Peyer's patch (tissue), 4 donors: ENCODE measurements at regions not wholly inside any gene's neighbourhood (a gene's known extent, or its start where the extent isn't known, plus 50 kb on each side); places are given as distances from the start of the nearest gene placed in this dataset.

ENCODE experiments used
- DNase-seq, 3 donors: peaks; one replicate each; pipeline ENCODE4 v3.0.0-alpha.2; 2017 to 2019
- H3K27ac ChIP-seq, 4 donors: fragments of 200-600 bp; sonication (generic); one replicate each; pipeline ENCODE4 v1.5.1; 2016 to 2019
- H3K27me3 ChIP-seq, 2 donors: fragments of 200-600 bp; sonication (generic); one replicate each; pipeline ENCODE4 v1.5.1; 2019
- H3K36me3 ChIP-seq, 3 donors: fragments of 200-600 bp; sonication (generic); one replicate each; pipeline ENCODE4 v1.5.1; 2016 to 2019
- H3K4me1 ChIP-seq, 4 donors: fragments of 200-600 bp; sonication (generic); one replicate each; pipeline ENCODE4 v1.5.1; 2016 to 2019
- H3K4me3 ChIP-seq, 4 donors: fragments of 200-600 bp; sonication (generic); 1 replicate in 3 of 4; 2 replicates in 1 of 4; pipeline ENCODE4 v1.5.1; 2016 to 2019; ENCODE audit warnings: mild to moderate bottlenecking in 1 of 4
- H3K9me3 ChIP-seq, 4 donors: fragments of 200-600 bp; sonication (generic); one replicate each; pipeline ENCODE4 v1.5.1; 2016 to 2019; ENCODE audit warnings: mild to moderate bottlenecking in 1 of 4
- CTCF ChIP-seq, 6 experiments: fragments of 450-650 bp in 4 of 6; fragments of 200-600 bp in 2 of 6; sonication (generic) in 1 of 6; IDR thresholded peaks; one replicate each; pipeline ENCODE4 v1.5.1; 2017 to 2019; ENCODE audit warnings: antibody characterized with exemption in 6 of 6, mild to moderate bottlenecking in 3 of 6, moderate library complexity in 1 of 6
- POLR2A ChIP-seq, 2 donors: fragments of 450-650 bp; IDR thresholded peaks; one replicate each; pipeline ENCODE4 v1.5.1; 2017; ENCODE audit warnings: antibody characterized with exemption in 2 of 2, mild to moderate bottlenecking in 2 of 2, moderate library complexity in 2 of 2

- no peak for TF ChIP-seq CTCF (IDR thresholded peaks at IDR 0.05)
- no peak for TF ChIP-seq POLR2A (IDR thresholded peaks at IDR 0.05)
- no peaks in the 10 kb centered on the region for H3K36me3 ChIP-seq
- no peaks in the 10 kb centered on the region for H3K4me1 ChIP-seq
- no peak for DNase-seq
- no peaks in the 10 kb centered on the region for H3K27me3 ChIP-seq
- H3K27ac ChIP-seq: no peak overlapping the region
- H3K9me3 ChIP-seq: no peaks in the 10 kb centered on the region
- H3K4me3 ChIP-seq: no peak overlapping the region
Measured at GRCh38 chr22:48936391-48936790, 891.3 kb downstream of the BRD1 start.

- no peaks in the 10 kb centered on the region for H3K4me1 ChIP-seq
- DNase-seq: no peak
- TF ChIP-seq POLR2A (IDR thresholded peaks at IDR 0.05) (no peak), CTCF (IDR thresholded peaks at IDR 0.05) (no peak)
Measured at GRCh38 chr22:48934446-48934845, 893.2 kb downstream of the BRD1 start.

GRCh38 chr22:48931452-48931851 lies 896.2 kb downstream of the BRD1 start:
- H3K36me3 ChIP-seq: no peaks in the 10 kb centered on the region
- no peaks in the 10 kb centered on the region for H3K9me3 ChIP-seq
- TF ChIP-seq POLR2A (IDR thresholded peaks at IDR 0.05) (no peak), CTCF (IDR thresholded peaks at IDR 0.05) (no peak)

More at GRCh38 chr22:48934446-48934845, 893.2 kb downstream of the BRD1 start:
- no peaks in the 10 kb centered on the region for H3K9me3 ChIP-seq
- no peak overlapping the region for H3K4me3 ChIP-seq
- no peaks in the 10 kb centered on the region for H3K36me3 ChIP-seq
- no peaks in the 10 kb centered on the region for H3K27me3 ChIP-seq
- no peak overlapping the region for H3K27ac ChIP-seq

GRCh38 chr22:48929276-48929790 lies 898.3 kb downstream of the BRD1 start:
- H3K27ac ChIP-seq: no peak overlapping the region
- H3K4me1 ChIP-seq: no peaks in the 10 kb centered on the region
- DNase-seq: no peak
- H3K36me3 ChIP-seq: no peaks in the 10 kb centered on the region
- no peaks in the 10 kb centered on the region for H3K27me3 ChIP-seq
- H3K4me3 ChIP-seq: no peak overlapping the region
- TF ChIP-seq CTCF (IDR thresholded peaks at IDR 0.05): no peak
- TF ChIP-seq POLR2A (IDR thresholded peaks at IDR 0.05): no peak
- no peaks in the 10 kb centered on the region for H3K9me3 ChIP-seq

More at GRCh38 chr22:48931452-48931851, 896.2 kb downstream of the BRD1 start:
- no peak overlapping the region for H3K4me3 ChIP-seq
- no peaks in the 10 kb centered on the region for H3K4me1 ChIP-seq
- DNase-seq: no peak
- no peaks in the 10 kb centered on the region for H3K27me3 ChIP-seq
- H3K27ac ChIP-seq: no peak overlapping the region

GRCh38 chr22:48927591-48927990 lies 900.1 kb downstream of the BRD1 start:
- H3K36me3 ChIP-seq: no peaks in the 10 kb centered on the region
- TF ChIP-seq CTCF (IDR thresholded peaks at IDR 0.05) (no peak), POLR2A (IDR thresholded peaks at IDR 0.05) (no peak)
- no peak overlapping the region for H3K4me3 ChIP-seq
- H3K27ac ChIP-seq: no peak overlapping the region
- no peaks in the 10 kb centered on the region for H3K9me3 ChIP-seq
- DNase-seq: no peak
- H3K27me3 ChIP-seq: no peaks in the 10 kb centered on the region
- H3K4me1 ChIP-seq: no peaks in the 10 kb centered on the region

GRCh38 chr22:48926643-48927042 lies 901.0 kb downstream of the BRD1 start:
- H3K4me3 ChIP-seq: no peak overlapping the region
- H3K36me3 ChIP-seq: no peaks in the 10 kb centered on the region
- no peak for TF ChIP-seq POLR2A (IDR thresholded peaks at IDR 0.05)
- no peak for TF ChIP-seq CTCF (IDR thresholded peaks at IDR 0.05)
- no peaks in the 10 kb centered on the region for H3K4me1 ChIP-seq
- H3K27me3 ChIP-seq: no peaks in the 10 kb centered on the region
- H3K9me3 ChIP-seq: no peaks in the 10 kb centered on the region
- no peak for DNase-seq
- no peak overlapping the region for H3K27ac ChIP-seq
